SK-N-SH treated with all-trans-retinoic acid at 6 μM for 48 hours (cell line): ENCODE measurements at regions not wholly inside any gene's neighbourhood (a gene's known extent, or its start where the extent isn't known, plus 50 kb on each side); places are given as distances from the start of the nearest gene placed in this dataset.

Experiments
- CSRNP3 ChIP-seq: fragments of 250-450 bp; sonication (Bioruptor Pico); IDR thresholded peaks from 2 replicates; pipeline ENCODE4 v1.5.1; 2021; ENCODE audit warnings: mild to moderate bottlenecking, moderate library complexity
- ESRRG ChIP-seq: fragments of 250-450 bp; sonication (Bioruptor Pico); IDR thresholded peaks from 2 replicates; pipeline ENCODE4 v1.6.1; 2021; ENCODE audit warnings: mild to moderate bottlenecking
- PATZ1 ChIP-seq: fragments of 250-450 bp; sonication (Bioruptor Pico); IDR thresholded peaks from 2 replicates; pipeline ENCODE4 v1.8.0; 2020; ENCODE audit warnings: mild to moderate bottlenecking, moderate library complexity, borderline replicate concordance
- POU6F1 ChIP-seq: fragments of 250-450 bp; sonication (Bioruptor Pico); IDR thresholded peaks from 2 replicates; pipeline ENCODE4 v1.8.0; 2021; ENCODE audit warnings: low read depth, mild to moderate bottlenecking, moderate library complexity, borderline replicate concordance
- PPARA ChIP-seq: fragments of 250-450 bp; sonication (Bioruptor Pico); IDR thresholded peaks from 2 replicates; pipeline ENCODE4 v1.5.0; 2020; ENCODE audit warnings: mild to moderate bottlenecking, borderline replicate concordance
- TOX ChIP-seq: fragments of 250-450 bp; sonication (Bioruptor Pico); IDR thresholded peaks from 2 replicates; pipeline ENCODE4 v1.8.0; 2021; ENCODE audit warnings: mild to moderate bottlenecking, moderate library complexity, borderline replicate concordance
- ZC3H10 ChIP-seq: fragments of 250-450 bp; sonication (Bioruptor Pico); IDR thresholded peaks from 2 replicates; pipeline ENCODE4 v1.5.1; 2021; ENCODE audit warnings: mild to moderate bottlenecking, moderate library complexity
- ZFP30 ChIP-seq: fragments of 450-650 bp; formaldehyde crosslinking; IDR thresholded peaks from 2 replicates; pipeline ENCODE4 v1.5.0; 2022; ENCODE audit warnings: mild to moderate bottlenecking, moderate library complexity
- ZNF70 ChIP-seq: fragments of 450-650 bp; formaldehyde crosslinking; IDR thresholded peaks from 2 replicates; pipeline ENCODE4 v1.5.0; 2020; ENCODE audit warnings: mild to moderate bottlenecking, moderate library complexity

GRCh38 chr2:65595630-65596029, 163.2 kb upstream of the SPRED2 start:
- TF ChIP-seq ZFP30 (CRISPR knock-in tag) = no peak
- no peak for TF ChIP-seq ESRRG (CRISPR knock-in tag)
- no peak for TF ChIP-seq ZNF70 (CRISPR knock-in tag)
- no peak for TF ChIP-seq PATZ1
- TF ChIP-seq TOX (CRISPR knock-in tag) = no peak
- no peak for TF ChIP-seq CSRNP3
- TF ChIP-seq POU6F1 (CRISPR knock-in tag) = no peak
- TF ChIP-seq PPARA (CRISPR knock-in tag) = no peak
- no peak for TF ChIP-seq ZC3H10
